ENCODE measurements at regions not wholly inside any gene's neighbourhood (a gene's known extent, or its start where the extent isn't known, plus 50 kb on each side); places are given as distances from the start of the nearest gene placed in this dataset.

DNA sequence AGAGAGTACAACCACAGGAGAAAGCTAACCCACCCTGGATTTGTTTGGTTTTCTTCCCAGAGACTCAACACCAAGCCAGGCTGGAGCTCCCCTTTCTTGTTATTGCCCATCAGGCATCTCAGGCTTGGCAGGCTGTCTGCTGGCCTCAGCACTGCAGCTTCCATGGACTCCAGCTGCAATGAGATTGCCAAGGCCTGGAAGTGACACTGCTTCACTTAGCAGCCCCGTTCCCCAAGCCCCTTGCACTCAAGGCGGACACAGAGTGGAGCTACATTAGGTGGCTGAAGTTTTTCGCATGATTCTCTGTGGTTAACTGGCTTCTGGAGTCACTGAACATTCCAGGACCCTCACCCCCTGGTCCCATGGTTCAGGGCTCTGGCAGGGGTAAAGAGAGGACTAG is 163.1 kb upstream of the GDF10 start:
- TF ChIP-seq EZH2 (IDR thresholded peaks at IDR 0.05; ENCODE audit: low read length), result no peak
- TF ChIP-seq, protein P1, sequence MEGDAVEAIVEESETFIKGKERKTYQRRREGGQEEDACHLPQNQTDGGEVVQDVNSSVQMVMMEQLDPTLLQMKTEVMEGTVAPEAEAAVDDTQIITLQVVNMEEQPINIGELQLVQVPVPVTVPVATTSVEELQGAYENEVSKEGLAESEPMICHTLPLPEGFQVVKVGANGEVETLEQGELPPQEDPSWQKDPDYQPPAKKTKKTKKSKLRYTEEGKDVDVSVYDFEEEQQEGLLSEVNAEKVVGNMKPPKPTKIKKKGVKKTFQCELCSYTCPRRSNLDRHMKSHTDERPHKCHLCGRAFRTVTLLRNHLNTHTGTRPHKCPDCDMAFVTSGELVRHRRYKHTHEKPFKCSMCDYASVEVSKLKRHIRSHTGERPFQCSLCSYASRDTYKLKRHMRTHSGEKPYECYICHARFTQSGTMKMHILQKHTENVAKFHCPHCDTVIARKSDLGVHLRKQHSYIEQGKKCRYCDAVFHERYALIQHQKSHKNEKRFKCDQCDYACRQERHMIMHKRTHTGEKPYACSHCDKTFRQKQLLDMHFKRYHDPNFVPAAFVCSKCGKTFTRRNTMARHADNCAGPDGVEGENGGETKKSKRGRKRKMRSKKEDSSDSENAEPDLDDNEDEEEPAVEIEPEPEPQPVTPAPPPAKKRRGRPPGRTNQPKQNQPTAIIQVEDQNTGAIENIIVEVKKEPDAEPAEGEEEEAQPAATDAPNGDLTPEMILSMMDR (optimal IDR thresholded peaks at IDR 0.05 in 1 of 3, IDR thresholded peaks at IDR 0.05 in 1 of 3, conservative IDR thresholded peaks at IDR 0.05 in 1 of 3; ENCODE audit: extremely low read depth in 1 of 3, insufficient read depth in 2 of 3, low read length in 3 of 3), result no peak
